HG03196 (cell line): ENCODE measurements at regions not wholly inside any gene's neighbourhood (a gene's known extent, or its start where the extent isn't known, plus 50 kb on each side); places are given as distances from the start of the nearest gene placed in this dataset.
A peak's percentile ranks its signal among the peaks of the same experiment; 100 is the strongest.
"Not testable (repeated sequence)": the region's sequence is repeated elsewhere in the genome, so short reads cannot be mapped to it uniquely, and the experiment has no call there.

Source experiments
- ATAC-seq: cut with Tn5 transposase; IDR thresholded peaks from one replicate; pipeline ENCODE4 v1.9.1; 2021; ENCODE audit not compliant: unreplicated experiment

DNA sequence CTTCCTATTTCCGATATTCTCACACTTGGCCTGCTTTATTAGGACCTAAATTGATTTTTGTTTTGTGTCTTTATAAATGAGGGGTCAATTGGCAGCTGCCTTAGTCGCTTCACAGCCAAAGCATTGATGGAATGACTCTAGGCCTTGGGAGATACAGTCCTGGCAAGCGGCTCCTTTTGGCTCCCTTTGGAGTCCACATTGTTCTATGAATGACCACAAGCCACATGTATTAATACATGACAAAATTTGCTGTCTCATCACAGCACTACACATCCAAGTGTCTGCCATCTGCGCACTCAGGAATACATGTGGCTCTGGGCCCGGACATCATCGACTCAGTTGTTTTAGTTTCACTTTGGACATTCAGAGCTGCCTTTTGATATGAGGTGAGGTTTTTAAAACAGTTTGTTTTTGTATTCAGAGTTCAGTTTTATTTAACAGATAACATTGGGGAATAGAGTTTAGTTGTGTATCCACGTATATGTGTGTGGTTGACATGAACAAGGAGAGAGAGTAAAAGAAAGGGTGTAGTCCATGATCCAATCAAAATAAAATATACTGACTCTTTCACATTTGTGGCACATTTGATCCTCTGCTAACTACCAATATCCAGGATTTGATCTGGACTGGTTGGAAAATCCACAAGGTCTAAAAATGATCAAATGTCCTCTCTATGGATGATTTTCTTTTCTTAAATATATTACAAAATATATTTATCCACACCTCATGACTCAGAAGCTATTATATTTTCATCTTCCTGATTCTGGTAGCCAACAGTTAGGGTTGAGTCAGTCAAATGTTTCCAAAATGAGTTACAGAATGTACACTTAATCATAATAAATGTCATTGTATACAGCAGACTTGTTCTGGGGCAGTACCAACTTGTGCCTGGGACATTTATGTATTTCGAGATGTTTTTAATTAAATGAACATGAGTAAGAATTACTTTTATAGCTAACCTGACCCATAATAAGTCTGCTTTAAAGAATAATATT lies 114.0 kb upstream of the MTAP start:
- ATAC-seq = no peak

- no peak for ATAC-seq
These were observed 112.6 kb upstream of the MTAP start for GRCh38 chr9:21689854-21690253.

DNA sequence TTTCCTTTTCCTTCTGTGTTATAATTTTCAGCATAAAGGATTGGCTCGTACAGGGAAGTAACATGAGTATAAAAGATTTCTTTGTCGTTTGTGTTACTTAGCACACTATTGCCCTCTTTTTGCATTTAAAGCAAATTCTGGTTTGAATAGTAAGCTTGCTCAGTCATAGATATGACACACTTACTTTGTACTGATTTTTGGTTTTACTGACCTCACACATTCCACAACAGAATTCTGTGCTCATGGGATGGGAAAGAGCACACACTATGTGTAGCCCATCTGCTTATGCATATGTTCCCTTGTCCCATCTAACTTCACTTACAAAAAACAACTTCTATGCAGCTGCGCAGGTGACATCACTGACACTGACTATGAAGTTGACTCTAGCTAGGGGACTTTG lies 111.9 kb upstream of the MTAP start:
- no peak for ATAC-seq

DNA sequence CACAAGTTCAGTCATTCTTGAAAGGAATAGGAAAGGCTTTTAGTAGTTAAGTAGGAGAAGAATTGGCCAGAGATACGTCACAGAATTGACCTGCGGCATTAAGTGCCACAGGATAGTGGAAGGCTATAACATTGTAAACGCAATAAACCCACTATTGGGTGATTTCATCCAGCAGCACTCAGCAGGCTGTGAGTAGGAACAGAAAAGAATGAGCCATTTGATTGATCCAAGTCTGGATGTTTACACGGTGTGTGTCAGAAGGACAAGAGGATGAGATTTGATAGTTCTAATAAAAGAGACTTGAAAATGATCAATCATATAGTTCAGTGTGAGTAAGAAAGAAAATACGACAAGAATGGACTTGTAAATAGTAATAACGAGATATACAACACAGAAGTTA lies 110.0 kb upstream of the MTAP start:
- no peak for ATAC-seq

DNA sequence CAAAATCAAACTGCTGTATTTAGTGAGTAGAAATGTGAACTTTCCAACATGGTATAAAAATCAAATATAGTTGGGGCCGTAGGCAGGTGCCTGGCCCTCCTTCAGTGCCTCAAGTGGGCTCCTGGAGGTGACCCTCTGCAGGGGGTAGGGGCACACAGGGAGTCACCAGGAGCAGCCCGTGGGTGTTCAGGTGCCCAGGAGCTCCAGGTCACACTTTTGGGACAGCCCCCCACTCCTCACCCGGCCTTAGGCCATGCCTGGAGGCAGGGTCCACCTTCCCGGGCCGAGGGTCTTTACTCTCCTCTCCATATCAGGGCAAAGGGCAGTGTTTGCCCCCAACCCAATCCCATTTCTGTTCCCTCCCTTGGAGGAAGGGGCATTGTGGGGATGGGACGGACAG lies 108.0 kb upstream of the MTAP start:
- ATAC-seq = no peak

DNA sequence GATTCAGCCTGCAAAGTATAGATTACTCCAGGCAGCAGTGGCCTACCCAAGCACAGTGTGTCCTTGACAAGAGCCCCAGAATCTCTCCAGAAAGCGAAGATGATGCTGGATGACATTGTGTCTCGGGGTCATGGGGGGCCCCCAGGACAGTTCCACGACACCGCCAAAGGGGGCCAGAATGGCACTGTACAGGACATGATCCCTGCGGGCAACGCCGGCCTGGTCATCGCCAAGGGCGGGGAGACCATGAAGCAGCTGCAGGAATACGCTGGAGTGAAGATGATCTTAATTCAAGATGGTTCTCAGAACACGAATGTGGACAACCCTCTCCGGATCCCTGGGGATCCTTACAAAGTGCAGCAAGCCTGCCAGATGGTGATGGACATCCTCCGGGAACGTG lies 107.0 kb upstream of the MTAP start:
- no peak for ATAC-seq

DNA sequence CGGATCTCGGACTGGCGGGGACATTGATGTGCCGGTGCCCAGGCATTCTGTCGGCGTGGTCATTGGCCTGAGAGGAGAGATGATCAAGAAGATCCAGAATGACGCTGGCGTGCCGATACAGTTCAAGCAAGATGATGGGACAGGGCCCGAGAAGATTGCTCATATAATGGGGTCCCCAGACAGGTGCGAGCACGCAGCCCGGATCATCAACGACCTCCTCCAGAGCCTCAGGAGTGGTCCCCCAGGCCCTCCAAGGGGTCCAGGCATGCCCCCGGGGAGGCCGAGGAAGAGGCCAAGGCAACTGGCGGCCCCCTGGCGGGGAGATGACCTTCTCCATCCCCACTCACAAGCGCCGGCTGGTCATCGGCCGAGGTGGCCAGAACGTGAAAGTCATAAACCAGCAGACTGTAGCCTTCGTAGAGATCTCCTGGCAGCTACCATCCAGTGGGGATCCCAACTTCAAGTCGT lies 106.5 kb upstream of the MTAP start:
- no peak for ATAC-seq

DNA sequence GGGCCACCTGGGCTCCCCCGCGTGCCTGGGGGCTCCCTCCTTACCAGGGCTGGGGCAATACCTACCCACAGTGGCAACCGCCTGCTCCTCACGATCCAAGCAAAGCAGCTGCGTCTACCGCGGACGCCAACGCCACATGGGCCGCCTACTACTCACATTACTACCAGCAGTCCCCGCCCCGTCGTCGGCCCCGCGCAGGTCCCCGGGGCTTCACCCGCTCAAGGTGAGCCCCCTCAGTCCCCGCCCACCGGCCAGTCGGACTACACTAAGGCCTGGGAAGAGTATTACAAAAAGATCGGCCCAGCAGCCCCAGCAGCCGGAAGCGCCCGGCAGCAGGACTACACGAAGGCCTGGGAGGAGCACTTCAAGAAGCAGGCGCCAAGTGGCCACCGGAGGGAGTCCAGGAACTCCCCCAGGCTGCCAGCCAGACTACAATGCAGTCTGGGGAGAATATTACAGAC lies 106.0 kb upstream of the MTAP start:
- no peak for ATAC-seq

GRCh38 chr9:21708260-21708711 lies 94.2 kb upstream of the MTAP start:
- ATAC-seq = no peak

- no peak for ATAC-seq
These were observed 93.6 kb upstream of the MTAP start for GRCh38 chr9:21708856-21709255.

DNA sequence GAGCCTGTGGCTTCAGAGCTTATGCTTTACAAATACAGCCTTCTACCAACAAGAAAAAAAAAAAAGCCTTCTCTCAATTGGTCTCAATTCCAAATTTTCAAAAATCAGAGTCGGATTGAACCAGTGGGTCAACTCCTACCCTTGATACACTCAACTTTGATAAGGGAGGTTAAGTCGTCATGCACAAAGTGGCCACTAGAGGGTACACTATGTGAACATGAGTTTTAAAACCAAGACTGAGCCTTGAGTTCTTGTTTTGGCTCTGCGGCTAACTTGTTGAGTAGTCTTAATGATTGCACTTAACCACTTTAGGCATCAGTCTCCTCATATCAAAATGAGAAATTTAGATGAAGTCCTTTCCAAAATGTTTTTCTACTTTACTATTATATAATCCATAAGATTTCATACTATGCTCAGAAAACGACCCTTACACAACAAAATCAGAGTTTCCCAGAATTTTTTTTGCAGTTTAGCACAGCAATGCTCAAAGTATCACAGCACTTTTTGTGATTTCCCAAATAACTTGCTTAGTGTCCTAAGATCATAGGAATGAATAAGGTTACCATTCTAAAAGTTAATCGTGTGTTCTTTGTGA lies 92.9 kb upstream of the MTAP start:
- ATAC-seq = no peak

DNA sequence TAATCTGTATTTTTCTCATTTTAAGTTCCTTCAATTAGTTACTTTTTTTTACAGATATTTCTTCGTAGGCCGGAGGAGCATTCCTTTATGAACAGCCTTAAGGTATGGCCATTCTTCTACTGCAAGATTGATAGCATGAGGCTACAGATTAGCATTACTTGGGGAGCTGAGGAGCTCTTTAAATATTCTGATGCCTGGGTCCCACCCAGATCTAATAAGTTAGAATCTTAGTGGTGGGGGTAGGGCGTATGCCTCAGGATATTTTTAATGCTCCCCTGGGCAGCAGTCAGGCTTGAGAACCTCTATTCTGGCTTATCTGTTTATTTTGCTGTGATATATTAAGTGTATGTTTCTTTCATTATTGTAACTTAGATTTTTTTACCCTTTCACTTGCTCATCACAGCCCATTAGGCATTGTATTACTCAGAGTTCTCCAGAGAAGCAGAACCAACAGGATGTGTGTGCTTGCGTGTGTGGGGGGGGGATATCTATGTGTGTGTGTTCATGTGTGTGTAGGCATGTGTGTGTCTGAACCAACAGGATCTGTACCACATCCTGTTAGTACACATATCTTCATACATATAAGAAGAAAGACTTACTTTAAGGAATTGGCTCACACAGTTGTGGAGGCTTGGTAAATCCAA lies 91.8 kb upstream of the MTAP start:
- ATAC-seq = no peak

DNA sequence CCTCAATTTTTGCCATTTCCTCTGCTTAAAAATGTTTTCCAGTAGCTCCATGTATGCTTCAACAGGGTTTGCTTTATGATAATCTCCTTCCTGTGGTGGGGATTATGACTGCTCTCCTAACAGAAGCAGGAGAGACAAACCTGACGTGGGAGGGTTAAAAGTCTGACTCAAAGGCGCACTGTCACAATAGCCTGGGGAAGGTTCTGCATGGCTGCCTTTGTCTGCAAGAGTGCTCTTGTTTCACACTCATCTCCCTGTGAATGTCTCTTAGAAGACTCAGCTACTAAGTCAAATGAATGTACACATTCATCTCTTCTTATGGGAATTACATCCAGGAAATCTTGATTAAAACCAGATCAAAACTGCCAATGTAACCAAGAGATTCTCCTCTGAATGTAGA lies 90.9 kb upstream of the MTAP start:
- ATAC-seq = peak; percentile 44

DNA sequence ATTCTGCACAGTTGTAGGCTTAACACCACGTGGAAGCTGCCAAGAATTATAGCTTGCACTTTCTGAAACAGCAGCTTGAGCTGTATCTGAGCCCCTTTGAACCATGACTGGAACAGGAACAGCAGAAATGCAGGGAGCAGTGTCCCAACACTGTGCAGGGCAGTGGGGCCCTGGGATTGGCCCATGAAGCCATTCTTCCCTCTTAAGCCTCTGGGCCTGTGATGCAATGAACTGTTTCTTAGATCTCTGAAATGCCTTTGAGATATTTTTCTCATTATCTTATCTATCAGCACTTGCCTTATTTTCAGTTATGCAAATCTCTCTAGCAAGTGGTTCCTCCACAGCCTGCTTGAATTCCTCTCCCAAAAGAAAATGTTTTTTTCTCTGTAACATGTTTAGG lies 87.0 kb upstream of the MTAP start:
- ATAC-seq = no peak

GRCh38 chr9:21720758-21721157 lies 81.7 kb upstream of the MTAP start:
- no peak for ATAC-seq

DNA sequence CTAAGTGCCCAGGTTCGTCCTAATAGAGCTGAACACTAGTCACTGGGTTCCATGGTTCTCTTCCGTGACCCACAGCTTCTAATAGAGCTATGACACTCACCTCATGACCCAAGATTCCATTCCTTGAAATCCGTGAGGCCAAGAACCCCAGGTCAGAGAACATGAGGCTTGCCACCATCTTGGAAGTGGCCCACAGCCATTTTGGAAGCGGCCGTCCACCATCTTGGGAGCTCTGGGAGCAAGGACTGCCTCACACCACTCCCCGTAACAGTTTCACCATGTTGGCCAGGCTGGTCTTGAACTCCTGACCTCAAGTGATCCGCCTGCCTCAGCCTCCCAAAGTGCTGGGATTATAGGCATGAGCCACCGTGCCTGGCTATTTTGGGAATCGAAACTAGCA lies 75.0 kb upstream of the MTAP start:
- ATAC-seq = not testable (repeated sequence)

DNA sequence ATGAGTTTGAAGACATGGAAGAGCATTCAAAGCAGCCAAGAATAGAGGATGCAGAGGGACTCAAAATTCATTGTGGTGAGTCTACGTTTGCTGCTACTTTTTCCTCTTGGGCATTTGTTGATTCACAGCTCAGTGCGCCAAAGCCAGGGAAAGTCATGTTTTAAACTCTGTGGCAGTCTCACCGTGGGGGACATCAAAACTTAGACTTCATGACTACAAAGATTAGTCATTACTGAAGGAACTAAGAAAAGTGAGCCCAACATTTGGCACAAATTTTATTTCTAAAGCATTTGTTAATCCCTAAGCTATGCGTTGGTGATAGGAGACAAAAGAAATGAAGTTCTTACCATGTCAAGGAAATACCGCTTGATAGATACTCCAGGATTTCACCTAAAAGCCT lies 73.7 kb upstream of the MTAP start:
- no peak for ATAC-seq

GRCh38 chr9:21729648-21730047 lies 72.8 kb upstream of the MTAP start:
- ATAC-seq = no peak

GRCh38 chr9:21730899-21731298 lies 71.5 kb upstream of the MTAP start:
- ATAC-seq = no peak

DNA sequence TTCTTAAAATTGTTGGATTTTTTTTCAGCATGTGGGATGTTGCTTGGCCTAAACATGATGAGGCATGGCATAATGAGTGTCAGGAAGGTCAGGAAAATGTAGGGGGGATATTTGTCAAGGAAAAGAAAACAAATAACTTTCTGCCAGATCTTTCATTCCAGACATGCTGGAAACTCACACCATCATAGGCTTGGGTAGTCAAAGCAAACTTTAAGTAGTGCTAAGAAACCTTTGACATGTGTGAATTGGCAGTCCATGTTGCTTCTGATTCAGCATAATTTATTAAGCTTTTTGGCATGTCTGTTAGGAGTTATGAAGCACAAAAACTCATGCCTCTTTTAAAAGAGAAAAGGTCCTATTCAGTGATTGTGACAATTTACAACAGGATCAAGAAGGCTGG lies 61.3 kb upstream of the MTAP start:
- no peak for ATAC-seq

DNA sequence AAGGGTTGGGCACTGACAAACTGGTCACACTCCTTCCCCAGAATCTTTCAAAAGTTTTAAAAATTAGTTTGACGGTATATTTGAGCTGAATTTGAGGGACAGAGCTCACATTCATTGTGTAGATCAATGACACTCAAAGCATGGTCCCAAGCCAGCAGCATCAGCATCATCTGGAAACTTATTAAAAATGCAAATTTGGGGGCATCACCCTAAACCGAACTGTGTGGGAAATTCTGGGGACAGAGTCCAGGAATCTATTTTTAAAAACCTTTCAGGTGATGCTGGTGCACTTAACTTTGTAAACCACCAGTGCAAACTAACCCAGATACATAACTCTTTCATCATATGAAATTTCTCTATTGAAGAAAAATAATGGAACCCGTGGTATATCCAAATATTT lies 58.1 kb upstream of the MTAP start:
- no peak for ATAC-seq

- no peak for ATAC-seq
These were observed 57.6 kb upstream of the MTAP start for GRCh38 chr9:21744841-21745240.
